Left ventricle myocardium inferior (tissue), 1 donor: ENCODE measurements at regions not wholly inside any gene's neighbourhood (a gene's known extent, or its start where the extent isn't known, plus 50 kb on each side); places are given as distances from the start of the nearest gene placed in this dataset.
A peak's percentile ranks its signal among the peaks of the same experiment; 100 is the strongest.

Source experiments
- DNase-seq: peaks from one replicate; pipeline ENCODE4 v3.0.0-alpha.2; 2020
- H3K27ac ChIP-seq: fragments of 200-600 bp; replicated peaks from 2 replicates; pipeline ENCODE4 v1.8.0; 2021
- H3K27me3 ChIP-seq: fragments of 200-600 bp; 2 replicates; pipeline ENCODE4 v1.8.0; 2021; ENCODE audit warnings: low read depth
- H3K36me3 ChIP-seq: fragments of 200-600 bp; 2 replicates; pipeline ENCODE4 v1.8.0; 2021
- H3K4me1 ChIP-seq: fragments of 200-600 bp; 2 replicates; pipeline ENCODE4 v1.8.0; 2021
- H3K4me3 ChIP-seq: fragments of 200-600 bp; 2 replicates; pipeline ENCODE4 v1.8.0; 2021; ENCODE audit warnings: mild to moderate bottlenecking, moderate library complexity
- H3K9me3 ChIP-seq: fragments of 200-600 bp; replicated peaks from 2 replicates; pipeline ENCODE4 v1.8.0; 2021
- intact Hi-C: fragments of 100-400 bp; cut with micrococcal nuclease; formaldehyde crosslinking; loops from one replicate; pipeline ENCODE4 v1.11.0; 2022
- TF ChIP-seq, protein P1 (sequence below): fragments of 200-600 bp; IDR thresholded peaks from 2 replicates; pipeline ENCODE4 v1.8.0; 2021; ENCODE audit warnings: antibody characterized with exemption, mild to moderate bottlenecking, borderline replicate concordance
- donor health status: DM: no; HTN: yes; CAD: no; lungs with severe emphysema.

DNA sequence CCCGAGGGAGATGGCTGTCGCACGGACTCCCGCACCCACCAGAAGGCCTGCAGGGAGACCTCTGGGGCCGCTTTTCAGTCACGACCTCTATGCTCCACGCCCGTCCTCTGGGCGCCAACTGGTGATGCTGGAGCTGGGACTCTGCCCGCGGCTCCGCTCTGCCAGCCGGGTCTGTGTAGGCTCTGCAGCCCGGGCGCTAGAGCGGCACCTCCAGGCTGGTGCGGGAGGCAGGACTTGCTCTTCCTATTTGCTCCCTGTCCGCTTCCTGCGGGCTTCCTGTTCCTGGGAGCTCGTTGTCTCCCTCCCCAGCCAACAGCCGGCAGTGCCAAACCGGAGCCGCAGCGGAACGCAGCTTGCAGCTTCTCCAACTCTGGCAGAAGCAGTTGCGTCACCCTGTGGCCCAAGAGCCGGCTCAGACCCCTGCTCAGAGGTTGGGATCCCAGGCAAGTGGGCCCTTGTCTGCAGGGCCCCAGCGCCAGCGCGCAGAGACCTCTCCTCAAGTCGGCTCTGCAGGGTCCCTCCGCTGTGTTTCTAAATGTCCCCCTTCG lies 285.9 kb downstream of the XXYLT1 start:
- Histone ChIP-seq H3K27me3 (no peaks in the 10 kb centered on the region), H3K9me3 (peaks cover 18% of the 10 kb centered on the region), H3K27ac (peak overlapping the region; percentile 60), H3K4me3 (peak overlapping the region; percentile 48), H3K4me1 (peaks cover 15% of the 10 kb centered on the region), H3K36me3 (no peaks in the 10 kb centered on the region)
- DNase-seq = peak; percentile 79
- TF ChIP-seq, protein P1, sequence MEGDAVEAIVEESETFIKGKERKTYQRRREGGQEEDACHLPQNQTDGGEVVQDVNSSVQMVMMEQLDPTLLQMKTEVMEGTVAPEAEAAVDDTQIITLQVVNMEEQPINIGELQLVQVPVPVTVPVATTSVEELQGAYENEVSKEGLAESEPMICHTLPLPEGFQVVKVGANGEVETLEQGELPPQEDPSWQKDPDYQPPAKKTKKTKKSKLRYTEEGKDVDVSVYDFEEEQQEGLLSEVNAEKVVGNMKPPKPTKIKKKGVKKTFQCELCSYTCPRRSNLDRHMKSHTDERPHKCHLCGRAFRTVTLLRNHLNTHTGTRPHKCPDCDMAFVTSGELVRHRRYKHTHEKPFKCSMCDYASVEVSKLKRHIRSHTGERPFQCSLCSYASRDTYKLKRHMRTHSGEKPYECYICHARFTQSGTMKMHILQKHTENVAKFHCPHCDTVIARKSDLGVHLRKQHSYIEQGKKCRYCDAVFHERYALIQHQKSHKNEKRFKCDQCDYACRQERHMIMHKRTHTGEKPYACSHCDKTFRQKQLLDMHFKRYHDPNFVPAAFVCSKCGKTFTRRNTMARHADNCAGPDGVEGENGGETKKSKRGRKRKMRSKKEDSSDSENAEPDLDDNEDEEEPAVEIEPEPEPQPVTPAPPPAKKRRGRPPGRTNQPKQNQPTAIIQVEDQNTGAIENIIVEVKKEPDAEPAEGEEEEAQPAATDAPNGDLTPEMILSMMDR = peak; percentile 60
- intact Hi-C loops = no loop called here

DNA sequence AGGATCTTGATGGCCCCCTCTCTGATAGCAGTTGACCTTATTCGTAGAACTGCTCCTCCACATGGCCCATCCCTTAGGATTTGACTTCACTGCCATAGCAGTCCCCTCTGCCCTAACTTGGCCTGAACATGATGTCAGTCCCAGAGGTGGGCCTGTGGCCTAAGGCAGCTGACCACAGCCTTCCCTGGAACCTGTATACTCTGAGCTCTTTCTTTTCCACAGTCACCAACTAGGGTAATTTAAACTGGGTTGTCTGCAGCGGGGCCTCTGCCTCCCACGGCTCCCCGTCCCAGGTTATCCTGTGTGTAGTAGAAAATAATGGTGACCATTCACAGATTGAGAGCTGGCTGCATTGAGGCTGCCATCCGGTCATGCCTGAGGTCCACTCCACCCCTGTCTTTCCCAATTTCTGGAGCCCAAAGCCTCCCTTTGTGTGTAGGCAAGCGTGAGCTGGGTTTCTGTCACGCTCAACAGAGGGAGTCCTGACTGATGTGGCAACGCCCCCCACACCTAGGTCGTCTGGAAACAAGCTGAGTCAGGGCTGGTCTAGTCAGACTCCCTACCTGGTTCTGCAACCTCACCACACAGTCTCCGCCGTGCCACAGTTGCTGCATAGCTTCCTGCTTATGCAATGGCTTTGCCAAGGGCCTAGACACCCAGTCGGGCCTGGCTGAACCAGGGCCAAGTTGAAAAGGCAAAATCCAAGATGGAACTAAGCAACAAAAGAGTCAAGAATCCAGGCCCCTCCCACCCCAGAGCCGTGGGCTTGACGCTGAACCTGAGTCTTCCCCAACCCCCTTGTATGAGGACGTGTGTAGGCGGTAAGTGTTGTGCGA lies 284.5 kb downstream of the XXYLT1 start:
- Histone ChIP-seq H3K27me3 (no peaks in the 10 kb centered on the region), H3K4me1 (peaks cover 15% of the 10 kb centered on the region), H3K4me3 (no peak overlapping the region), H3K27ac (no peak overlapping the region), H3K9me3 (peaks cover 14% of the 10 kb centered on the region), H3K36me3 (no peaks in the 10 kb centered on the region)
- DNase-seq = no peak
- TF ChIP-seq, protein P1 = no peak
- intact Hi-C loops = no loop called here

DNA sequence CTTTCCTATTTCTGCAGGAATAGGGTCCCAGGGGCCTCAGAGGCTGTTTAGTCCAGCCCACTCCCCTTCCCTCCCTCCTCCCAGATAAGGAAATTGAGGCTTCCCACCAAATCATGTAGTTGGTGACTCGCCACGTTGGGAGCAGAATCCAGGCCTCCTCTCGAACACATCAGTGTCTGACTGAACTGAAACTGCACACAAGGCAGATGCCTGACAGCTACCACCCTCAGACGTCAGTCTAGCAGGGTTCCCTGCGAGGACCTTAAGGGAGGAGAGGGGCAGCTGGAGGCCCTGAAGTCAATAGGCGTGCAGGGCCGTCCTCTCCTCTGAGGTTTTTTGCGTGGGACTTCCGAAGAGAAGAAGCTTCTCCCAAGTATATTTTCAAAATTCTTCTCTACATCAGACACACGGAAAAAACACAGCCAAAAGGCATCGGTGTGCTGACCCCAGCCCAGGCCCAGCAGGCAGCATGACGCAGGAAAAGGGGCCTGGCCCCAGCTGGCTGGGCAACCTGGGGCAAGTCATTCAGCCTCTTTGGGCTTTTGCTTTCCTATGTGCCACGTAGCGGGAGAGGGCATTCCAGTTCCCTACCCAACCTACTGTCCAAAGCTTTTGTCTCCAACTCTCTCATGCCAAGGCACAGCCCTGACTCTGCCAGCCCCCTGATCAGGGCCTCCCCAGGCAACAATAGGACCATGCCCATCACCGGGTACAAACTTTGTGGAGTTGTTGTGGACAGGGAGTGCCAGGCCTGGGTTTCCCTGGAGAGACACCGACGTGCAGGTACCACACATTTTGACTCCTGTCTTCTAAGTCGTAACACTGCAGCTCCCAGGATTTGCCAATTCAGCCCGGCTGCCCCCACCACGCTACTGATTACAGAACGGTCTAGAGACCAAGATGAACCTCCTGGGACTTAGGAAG lies 283.1 kb downstream of the XXYLT1 start:
- H3K27ac ChIP-seq = no peak overlapping the region
- TF ChIP-seq, protein P1 = no peak
- intact Hi-C loops = loop anchor here (2.0 kb wide), 1 partner anchor 27 kb away; no protein-coding TSS in a partner anchor
- no peak overlapping the region for H3K4me3 ChIP-seq
- no peaks in the 10 kb centered on the region for H3K27me3 ChIP-seq
- peaks cover under 1% of the 10 kb centered on the region for H3K9me3 ChIP-seq
- no peaks in the 10 kb centered on the region for H3K36me3 ChIP-seq
- peaks cover 15% of the 10 kb centered on the region for H3K4me1 ChIP-seq
- DNase-seq = no peak

DNA sequence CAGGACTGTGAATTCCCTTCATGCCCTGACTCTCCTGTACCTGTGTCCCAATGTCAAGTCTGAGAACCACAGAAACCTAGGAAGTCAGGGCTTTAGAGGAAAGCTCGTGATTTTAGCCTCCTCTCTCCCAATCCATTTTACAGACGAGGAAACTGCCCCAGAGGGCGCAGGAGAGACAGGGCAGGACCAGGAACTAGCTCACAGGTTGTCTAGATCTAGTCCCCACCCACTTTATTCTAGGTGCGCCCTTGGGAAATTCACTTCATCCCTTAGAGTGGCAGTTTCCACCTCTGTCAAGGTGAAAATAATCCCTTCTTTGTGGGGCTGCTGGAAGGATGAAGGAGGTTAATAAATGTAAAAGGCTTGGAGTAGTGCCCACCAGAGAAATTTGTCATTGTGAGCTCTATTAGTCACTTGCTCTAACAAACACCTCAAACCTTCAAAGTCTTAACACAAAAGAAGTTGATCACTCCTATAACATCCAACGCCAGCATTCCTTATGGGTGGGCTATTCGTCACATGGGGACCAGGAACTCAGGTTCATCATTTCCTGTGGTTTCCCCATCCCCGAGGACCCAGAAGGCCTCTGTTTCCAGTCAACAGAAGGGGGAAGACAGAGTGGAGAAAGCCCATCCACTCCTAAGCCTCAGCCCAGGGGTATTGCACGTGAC lies 282.3 kb downstream of the XXYLT1 start:
- TF ChIP-seq, protein P1 = no peak
- no peak overlapping the region for H3K4me3 ChIP-seq
- no peak for DNase-seq
- H3K9me3 ChIP-seq = no peaks in the 10 kb centered on the region
- peaks cover 15% of the 10 kb centered on the region for H3K4me1 ChIP-seq
- no peaks in the 10 kb centered on the region for H3K27me3 ChIP-seq
- intact Hi-C loops = loop anchor here (2.0 kb wide), 1 partner anchor 26 kb away; no protein-coding TSS in a partner anchor
- no peaks in the 10 kb centered on the region for H3K36me3 ChIP-seq
- H3K27ac ChIP-seq = no peak overlapping the region

DNA sequence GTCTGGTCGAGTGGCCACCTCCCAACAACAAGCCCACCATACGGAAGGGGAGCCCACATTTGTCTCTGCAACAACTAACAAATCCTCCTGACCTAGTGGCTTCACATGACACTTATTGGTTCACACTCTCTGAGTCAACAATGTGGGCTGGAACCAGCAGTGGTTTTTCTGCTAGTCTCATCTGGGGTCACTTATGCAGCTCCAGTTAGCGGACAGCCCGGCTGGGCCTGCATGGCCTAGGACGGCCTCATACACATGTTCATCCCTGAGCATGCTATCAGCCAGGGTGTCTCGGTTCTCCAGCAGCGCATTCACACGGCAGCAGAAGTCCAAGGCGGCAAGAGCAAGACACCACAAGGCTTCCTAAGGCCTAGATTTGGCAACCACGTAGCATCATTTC lies 281.7 kb downstream of the XXYLT1 start:
- H3K27ac ChIP-seq = no peak overlapping the region
- DNase-seq = no peak
- no peaks in the 10 kb centered on the region for H3K36me3 ChIP-seq
- peaks cover 15% of the 10 kb centered on the region for H3K4me1 ChIP-seq
- intact Hi-C loops = loop anchor here (2.0 kb wide), 1 partner anchor 26 kb away; no protein-coding TSS in a partner anchor
- no peak overlapping the region for H3K4me3 ChIP-seq
- H3K27me3 ChIP-seq = no peaks in the 10 kb centered on the region
- TF ChIP-seq, protein P1 = no peak
- no peaks in the 10 kb centered on the region for H3K9me3 ChIP-seq
